Ureter (tissue), 1 donor: ENCODE measurements at regions not wholly inside any gene's neighbourhood (a gene's known extent, or its start where the extent isn't known, plus 50 kb on each side); places are given as distances from the start of the nearest gene placed in this dataset.

Experiments
- DNase-seq: peaks from one replicate; pipeline ENCODE4 v3.0.0-alpha.2; 2020; ENCODE audit warnings: low spot score
- donor health status: DM: yes; HTN: yes; CAD: no.

GRCh38 chr5:77157732-77158532, 52.5 kb upstream of the PDE8B start:
- DNase-seq: no peak

- no peak for DNase-seq
Measured at GRCh38 chr5:77156379-77156778, 54.1 kb upstream of the PDE8B start.

- no peak for DNase-seq
Measured at GRCh38 chr5:77155179-77155785, 55.2 kb upstream of the PDE8B start.

- no peak for DNase-seq
Measured at GRCh38 chr5:77152441-77152840, 58.0 kb upstream of the PDE8B start.

- DNase-seq: no peak
Measured at GRCh38 chr5:77151501-77151900, 59.0 kb upstream of the PDE8B start.

GRCh38 chr5:77146896-77147295, 59.8 kb upstream of the ZBED3 start:
- DNase-seq: no peak

- DNase-seq: no peak
Measured at GRCh38 chr5:77145666-77146065, 58.6 kb upstream of the ZBED3 start.

- DNase-seq: no peak
Measured at GRCh38 chr5:77144837-77145139, 57.7 kb upstream of the ZBED3 start.

- peak; percentile 82 for DNase-seq
Measured at GRCh38 chr5:77143998-77144836, 57.1 kb upstream of the ZBED3 start.

GRCh38 chr5:77140350-77140749, 53.3 kb upstream of the ZBED3 start:
- no peak for DNase-seq

- DNase-seq: no peak
Measured at GRCh38 chr5:77139001-77139400, 51.9 kb upstream of the ZBED3 start.
